HL-60 (cell line): ENCODE measurements at regions not wholly inside any gene's neighbourhood (a gene's known extent, or its start where the extent isn't known, plus 50 kb on each side); places are given as distances from the start of the nearest gene placed in this dataset.

Experiments
- CTCF ChIP-seq: IDR thresholded peaks from one replicate; pipeline ENCODE4 v1.5.1; 2011; ENCODE audit warnings: low read length, control low read depth, inconsistent platforms; ENCODE audit not compliant: insufficient read depth
- POLR2AphosphoS5 ChIP-seq: IDR thresholded peaks from 2 replicates; pipeline ENCODE4 v1.6.1; 2012; ENCODE audit warnings: low read depth

GRCh38 chr6:27830212-27830599, 82.0 kb downstream of the OR2B2 start:
- no peak for TF ChIP-seq CTCF
- no peak for TF ChIP-seq POLR2AphosphoS5
